Lung (tissue), 11 donors: ENCODE measurements at regions not wholly inside any gene's neighbourhood (a gene's known extent, or its start where the extent isn't known, plus 50 kb on each side); places are given as distances from the start of the nearest gene placed in this dataset.

Experiments used
- ATAC-seq: fragments of 200-7000 bp; cut with Tn5 transposase; one replicate; pipeline ENCODE4 v1.9.1; 2020; ENCODE audit warnings: moderate number of reproducible peaks; ENCODE audit not compliant: insufficient read depth, low FRiP score
- DNase-seq, 3 donors: peaks; one replicate each; pipeline ENCODE4 v3.0.0-alpha.2; 2013 to 2017
- H3K27ac ChIP-seq, 2 donors: one replicate each; pipeline ENCODE4 v1.5.1; 2013; ENCODE audit warnings: mild to moderate bottlenecking in 2 of 2, moderate library complexity in 2 of 2, control low read depth in 1 of 2, inconsistent platforms in 1 of 2, low read depth in 1 of 2, low read length in 1 of 2
- H3K27me3 ChIP-seq, 3 donors: one replicate each; pipeline ENCODE4 v1.5.1; 2013; ENCODE audit warnings: low read length in 2 of 3; ENCODE audit not compliant: control insufficient read depth in 3 of 3, insufficient read depth in 3 of 3
- H3K36me3 ChIP-seq, 4 donors: one replicate each; pipeline ENCODE4 v1.5.1; 2013; ENCODE audit warnings: low read length in 4 of 4, mild to moderate bottlenecking in 1 of 4, moderate library complexity in 1 of 4; ENCODE audit not compliant: control insufficient read depth in 4 of 4, insufficient read depth in 4 of 4
- H3K4me1 ChIP-seq, 5 donors: one replicate each; pipeline ENCODE4 v1.5.1; 2013; ENCODE audit warnings: low read length in 5 of 5, mild to moderate bottlenecking in 2 of 5, moderate library complexity in 1 of 5; ENCODE audit not compliant: control insufficient read depth in 5 of 5, insufficient read depth in 5 of 5
- H3K4me3 ChIP-seq: one replicate; pipeline ENCODE4 v1.5.1; 2013; ENCODE audit warnings: mild to moderate bottlenecking, control low read depth, moderate library complexity
- H3K9ac ChIP-seq, 2 donors: one replicate each; pipeline ENCODE4 v1.5.1; 2013; ENCODE audit warnings: low read length in 2 of 2, control low read depth in 1 of 2; ENCODE audit not compliant: insufficient read depth in 1 of 2
- H3K9me3 ChIP-seq, 4 donors: one replicate each; pipeline ENCODE4 v1.5.1; 2013; ENCODE audit warnings: low read length in 3 of 4, mild to moderate bottlenecking in 1 of 4, moderate library complexity in 1 of 4; ENCODE audit not compliant: control insufficient read depth in 4 of 4, insufficient read depth in 3 of 4
- CTCF ChIP-seq: IDR thresholded peaks from 2 replicates; pipeline ENCODE4 v1.5.1; 2012; ENCODE audit warnings: mild to moderate bottlenecking; ENCODE audit errors: control extremely low read depth, extremely low read depth
- WGBS, 2 donors: extraction: QIAGEN DNeasy Blood & Tissue Kit; methylation state at CpG; one replicate each; pipeline ENCODE4 v1.1.7; 2013; 5-methylcytosine and 5-hydroxymethylcytosine counted together
- donor health status: control.
- donor health status: control.
- donor health status: Bipolar disorder and iron deficiency.
- donor health status: healthy.
- donor health status: DM: yes; HTN: yes; CAD: no.

DNA sequence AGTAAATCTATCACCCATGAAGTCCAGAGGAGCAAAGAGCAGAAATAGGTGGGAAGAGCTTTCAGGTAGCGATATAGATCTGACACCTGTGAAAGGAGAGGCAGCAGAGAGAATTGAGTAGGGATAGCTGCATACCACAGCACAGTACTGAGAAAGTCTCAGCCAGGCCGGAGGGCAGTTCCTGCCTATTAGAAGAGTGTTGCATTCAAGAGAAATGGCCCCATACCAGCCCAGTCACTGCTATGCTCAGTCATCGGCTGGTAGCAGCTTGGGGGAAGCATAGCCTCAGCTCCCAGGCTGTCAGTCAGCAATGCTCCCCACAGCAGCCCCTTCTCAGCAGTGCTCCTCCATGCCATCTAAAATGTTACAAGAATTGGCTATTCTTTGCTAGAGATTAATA is 285.1 kb upstream of the CDH6 start:
- Histone ChIP-seq H3K36me3 (no peaks in the 10 kb centered on the region), H3K27me3 (no peaks in the 10 kb centered on the region), H3K9me3 (peaks cover 0 to 2% (median 0%) of the 10 kb centered on the region in 4 donors), H3K4me3 (no peak overlapping the region), H3K27ac (no peak overlapping the region), H3K9ac (no peak overlapping the region), H3K4me1 (no peaks in the 10 kb centered on the region)
- no peak for DNase-seq
- ATAC-seq, result no peak
- 64 to 68% methylated on average over 3 of the region's 3 CpGs for WGBS, 2 donors
- no peak for TF ChIP-seq CTCF

DNA sequence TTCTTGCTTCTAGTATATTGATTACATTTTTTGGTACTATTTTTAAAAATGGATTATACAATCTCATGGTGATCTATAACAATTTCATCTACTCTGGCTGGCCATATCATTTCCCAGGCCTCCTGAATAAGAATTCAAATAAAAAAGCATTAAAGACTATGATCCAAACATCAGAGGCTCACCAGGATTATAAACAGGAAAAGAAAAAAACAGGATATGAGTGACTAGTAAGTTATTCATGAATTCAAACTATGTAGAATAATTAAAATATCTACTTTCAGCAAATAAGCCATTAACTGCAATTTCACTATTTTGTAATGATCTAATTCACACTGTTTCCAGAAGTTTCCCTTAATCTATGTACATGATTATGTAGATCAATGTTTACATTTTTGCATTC is 293.1 kb upstream of the CDH6 start:
- Histone ChIP-seq H3K4me3 (no peak overlapping the region), H3K27ac (no peak overlapping the region), H3K4me1 (no peaks in the 10 kb centered on the region), H3K9ac (no peak overlapping the region), H3K36me3 (no peaks in the 10 kb centered on the region), H3K9me3 (peaks cover 0 to 2% (median 0%) of the 10 kb centered on the region in 4 donors), H3K27me3 (no peaks in the 10 kb centered on the region)
- DNase-seq (no peak), ATAC-seq (no peak)
- TF ChIP-seq CTCF, result no peak

- H3K36me3 ChIP-seq, result no peaks in the 10 kb centered on the region
- no peak for TF ChIP-seq CTCF
- ATAC-seq, result no peak
- H3K9ac ChIP-seq, result no peak overlapping the region
- WGBS, 2 donors, result 86 to 87% methylated on average over 2 of the region's 2 CpGs
- no peak for DNase-seq
- no peak overlapping the region for H3K4me3 ChIP-seq
- peaks cover 0 to 2% (median 0%) of the 10 kb centered on the region in 4 donors for H3K9me3 ChIP-seq
- no peak overlapping the region for H3K27ac ChIP-seq
- H3K27me3 ChIP-seq, result no peaks in the 10 kb centered on the region
- no peaks in the 10 kb centered on the region for H3K4me1 ChIP-seq
These were observed 298.7 kb upstream of the CDH6 start for GRCh38 chr5:30894811-30895210.

- DNase-seq, result no peak
- no peak for TF ChIP-seq CTCF
- Histone ChIP-seq H3K9ac (no peak overlapping the region), H3K36me3 (no peaks in the 10 kb centered on the region), H3K4me1 (no peaks in the 10 kb centered on the region), H3K9me3 (no peaks in the 10 kb centered on the region), H3K27me3 (no peaks in the 10 kb centered on the region), H3K4me3 (no peak overlapping the region), H3K27ac (no peak overlapping the region)
- ATAC-seq, result no peak
These were observed 301.8 kb upstream of the CDH6 start for GRCh38 chr5:30891660-30892059.
